CD14-positive monocyte (primary cell): ENCODE measurements at regions not wholly inside any gene's neighbourhood (a gene's known extent, or its start where the extent isn't known, plus 50 kb on each side); places are given as distances from the start of the nearest gene placed in this dataset.

Source experiments
- DNase-seq, 3 donors: peaks; one replicate each; pipeline ENCODE4 v3.0.0-alpha.2; 2011 to 2022
- H2AFZ ChIP-seq: 2 replicates; pipeline ENCODE4 v1.6.0; 2012; ENCODE audit warnings: mild to moderate bottlenecking, low read depth, low read length, inconsistent platforms; ENCODE audit not compliant: insufficient read depth, poor library complexity, severe bottlenecking
- H3K27ac ChIP-seq, 2 donors: 1 replicate in 1 of 2; 2 replicates in 1 of 2; pipeline ENCODE4 v1.5.1; 2012 to 2013; ENCODE audit warnings: low read length in 2 of 2, control low read depth in 1 of 2, inconsistent platforms in 1 of 2, low read depth in 1 of 2, mild to moderate bottlenecking in 1 of 2
- H3K27me3 ChIP-seq, 2 donors: one replicate each; pipeline versions ENCODE4 v1.6.0 to v1.6.1; 2011 to 2013; ENCODE audit warnings: low read length in 2 of 2; ENCODE audit not compliant: control insufficient read depth in 2 of 2, insufficient read depth in 2 of 2
- H3K36me3 ChIP-seq, 2 donors: replicated peaks in 1 of 2; 1 replicate in 1 of 2; 2 replicates in 1 of 2; pipeline versions ENCODE4 v1.5.1 to v1.6.1; 2012 to 2013; ENCODE audit warnings: low read length in 2 of 2, control low read depth in 1 of 2, inconsistent platforms in 1 of 2, mild to moderate bottlenecking in 1 of 2; ENCODE audit not compliant: insufficient read depth in 2 of 2, control insufficient read depth in 1 of 2
- H3K4me1 ChIP-seq, 2 donors: 1 replicate in 1 of 2; 2 replicates in 1 of 2; pipeline versions ENCODE4 v1.5.1 to v1.6.1; 2012 to 2013; ENCODE audit warnings: low read length in 2 of 2, control low read depth in 1 of 2, inconsistent platforms in 1 of 2, mild to moderate bottlenecking in 1 of 2, moderate library complexity in 1 of 2; ENCODE audit not compliant: insufficient read depth in 2 of 2, control insufficient read depth in 1 of 2
- H3K4me2 ChIP-seq: replicated peaks from 2 replicates; pipeline ENCODE3; 2012; ENCODE audit warnings: low read length, moderate library complexity, mild to moderate bottlenecking; ENCODE audit not compliant: poor library complexity, severe bottlenecking; ENCODE audit errors: extremely low read depth
- H3K4me3 ChIP-seq, 3 experiments: fragments of 200-600 bp in 1 of 3; sonication (generic) in 1 of 3; replicated peaks in 1 of 3; 1 replicate in 2 of 3; 2 replicates in 1 of 3; pipeline ENCODE4 v1.5.1; 2011 to 2013; ENCODE audit warnings: low read length in 3 of 3, mild to moderate bottlenecking in 3 of 3, control low read depth in 2 of 3, low read depth in 2 of 3, inconsistent platforms in 1 of 3, moderate library complexity in 1 of 3
- H3K79me2 ChIP-seq: 2 replicates; pipeline ENCODE4 v1.6.0; 2012; ENCODE audit warnings: mild to moderate bottlenecking, control low read depth, inconsistent platforms, low read length, moderate library complexity; ENCODE audit not compliant: insufficient read depth
- H3K9ac ChIP-seq: 2 replicates; pipeline ENCODE4 v1.6.0; 2017; ENCODE audit warnings: low read length, mild to moderate bottlenecking; ENCODE audit not compliant: insufficient read depth, poor library complexity, severe bottlenecking
- H3K9me3 ChIP-seq, 2 donors: replicated peaks in 1 of 2; 1 replicate in 1 of 2; 2 replicates in 1 of 2; pipeline versions ENCODE4 v1.5.1 to v1.6.1; 2012 to 2013; ENCODE audit warnings: low read length in 2 of 2, control low read depth in 1 of 2; ENCODE audit not compliant: control insufficient read depth in 1 of 2, insufficient read depth in 1 of 2
- H4K20me1 ChIP-seq: 2 replicates; pipeline ENCODE4 v1.6.0; 2012; ENCODE audit warnings: mild to moderate bottlenecking, low read length, control low read depth, moderate library complexity; ENCODE audit not compliant: insufficient read depth
- H3K27ac Mint-ChIP-seq, 7 donors: one replicate each; pipeline ENCODE4 v1.8.0; 2020; ENCODE audit warnings: mild to moderate bottlenecking in 7 of 7, mixed read lengths in 7 of 7, moderate library complexity in 6 of 7, inconsistent platforms in 2 of 7
- H3K27me3 Mint-ChIP-seq, 3 donors: one replicate each; pipeline ENCODE4 v1.8.0; 2021 to 2022; ENCODE audit warnings: low read depth in 3 of 3, mild to moderate bottlenecking in 3 of 3, mixed read lengths in 3 of 3, moderate library complexity in 3 of 3, inconsistent platforms in 1 of 3
- H3K36me3 Mint-ChIP-seq, 2 donors: one replicate each; pipeline ENCODE4 v1.8.0; 2020; ENCODE audit warnings: mixed read lengths in 2 of 2, inconsistent platforms in 1 of 2, mild to moderate bottlenecking in 1 of 2
- H3K4me1 Mint-ChIP-seq: one replicate; pipeline ENCODE4 v1.8.0; 2020; ENCODE audit warnings: mild to moderate bottlenecking, mixed read lengths
- H3K4me3 Mint-ChIP-seq, 2 donors: one replicate each; pipeline ENCODE4 v1.8.0; 2020; ENCODE audit warnings: mild to moderate bottlenecking in 2 of 2, mixed read lengths in 2 of 2, moderate library complexity in 1 of 2
- H3K9me3 Mint-ChIP-seq, 7 donors: one replicate each; pipeline ENCODE4 v1.8.0; 2020 to 2022; ENCODE audit warnings: mixed read lengths in 7 of 7, mild to moderate bottlenecking in 6 of 7, moderate library complexity in 6 of 7, inconsistent platforms in 2 of 7
- WGBS: methylation state at CpG from one replicate; pipeline ENCODE4 v1.1.5; 2013; ENCODE audit warnings: missing lambda C conversion rate; ENCODE audit not compliant: insufficient coverage; 5-methylcytosine and 5-hydroxymethylcytosine counted together
- intact Hi-C, 2 donors: fragments of 100-400 bp; cut with micrococcal nuclease; formaldehyde crosslinking; loops; one replicate each; pipeline versions ENCODE4 v1.15.0 to v1.15.1; 2023
- TF ChIP-seq, protein P1 (sequence below): fragments of 200-600 bp; IDR thresholded peaks from one replicate; pipeline ENCODE4 v1.8.0; 2022; ENCODE audit warnings: antibody characterized with exemption, mild to moderate bottlenecking

DNA sequence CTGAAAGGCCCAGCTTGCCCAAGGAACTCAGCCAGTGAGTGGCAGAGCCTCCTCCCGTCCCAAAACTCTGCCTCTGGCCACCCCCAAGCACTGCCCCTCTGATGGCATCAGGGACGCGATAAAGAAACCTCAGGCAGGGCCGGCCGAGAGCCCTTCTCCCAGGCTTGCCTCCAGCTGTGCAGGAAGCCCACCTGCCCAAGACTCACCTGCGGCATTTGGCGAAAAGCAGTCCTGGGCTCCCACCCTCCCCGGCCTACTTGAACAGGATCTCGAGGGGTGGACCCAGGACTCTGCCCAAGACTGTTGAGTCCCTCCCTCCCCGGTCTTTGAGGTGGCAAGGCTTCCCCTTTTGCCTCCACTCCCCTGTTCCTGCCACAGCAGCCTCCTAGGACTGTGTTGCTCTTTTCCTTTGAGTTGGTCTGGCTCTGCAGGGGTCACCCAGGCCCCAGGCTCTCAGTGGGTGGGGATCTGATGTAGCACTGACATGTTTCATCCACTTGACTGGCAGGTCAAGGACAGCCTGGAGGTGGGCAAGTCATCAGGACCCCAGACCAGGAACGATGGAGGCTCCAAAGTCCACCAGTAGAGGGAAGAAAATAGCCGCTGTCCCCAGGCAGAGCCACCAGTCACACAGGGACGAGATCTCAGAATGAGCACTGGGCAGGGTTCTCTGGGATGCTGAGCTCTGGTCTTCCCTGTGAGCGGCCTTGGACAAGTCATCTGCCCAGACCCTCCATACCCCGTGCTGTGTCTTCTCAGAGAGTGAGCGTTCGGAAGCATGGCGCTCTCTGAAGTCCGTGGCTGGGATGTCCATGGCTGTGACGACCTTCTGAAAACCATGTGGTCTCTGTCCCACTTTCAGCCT is 111.0 kb upstream of the TNRC6C start:
- H3K27ac ChIP-seq = no peak overlapping the region
- Mint-ChIP-seq H3K27me3 (peaks cover 30 to 36% (median 32%) of the 10 kb centered on the region in 3 donors), H3K9me3 (peaks cover 0 to 3% (median 0%) of the 10 kb centered on the region in 7 donors), H3K4me1 (peaks cover 26% of the 10 kb centered on the region), H3K27ac (peak overlapping the region in 1 of 7 donors; percentile 7), H3K36me3 (no peaks in the 10 kb centered on the region), H3K4me3 (no peak overlapping the region)
- no peak overlapping the region for H3K4me3 ChIP-seq
- peaks cover 5 to 11% of the 10 kb centered on the region in 2 donors for H3K4me1 ChIP-seq
- DNase-seq = peak in 1 of 3 donors; percentile 18
- H3K9me3 ChIP-seq = no peaks in the 10 kb centered on the region
- WGBS = 61% methylated on average over 17 of the region's 20 CpGs
- TF ChIP-seq, protein P1, sequence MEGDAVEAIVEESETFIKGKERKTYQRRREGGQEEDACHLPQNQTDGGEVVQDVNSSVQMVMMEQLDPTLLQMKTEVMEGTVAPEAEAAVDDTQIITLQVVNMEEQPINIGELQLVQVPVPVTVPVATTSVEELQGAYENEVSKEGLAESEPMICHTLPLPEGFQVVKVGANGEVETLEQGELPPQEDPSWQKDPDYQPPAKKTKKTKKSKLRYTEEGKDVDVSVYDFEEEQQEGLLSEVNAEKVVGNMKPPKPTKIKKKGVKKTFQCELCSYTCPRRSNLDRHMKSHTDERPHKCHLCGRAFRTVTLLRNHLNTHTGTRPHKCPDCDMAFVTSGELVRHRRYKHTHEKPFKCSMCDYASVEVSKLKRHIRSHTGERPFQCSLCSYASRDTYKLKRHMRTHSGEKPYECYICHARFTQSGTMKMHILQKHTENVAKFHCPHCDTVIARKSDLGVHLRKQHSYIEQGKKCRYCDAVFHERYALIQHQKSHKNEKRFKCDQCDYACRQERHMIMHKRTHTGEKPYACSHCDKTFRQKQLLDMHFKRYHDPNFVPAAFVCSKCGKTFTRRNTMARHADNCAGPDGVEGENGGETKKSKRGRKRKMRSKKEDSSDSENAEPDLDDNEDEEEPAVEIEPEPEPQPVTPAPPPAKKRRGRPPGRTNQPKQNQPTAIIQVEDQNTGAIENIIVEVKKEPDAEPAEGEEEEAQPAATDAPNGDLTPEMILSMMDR = no peak
- H3K9ac ChIP-seq = no peak overlapping the region
- H3K4me2 ChIP-seq = no peak overlapping the region
- H3K36me3 ChIP-seq = no peaks in the 10 kb centered on the region
- H3K27me3 ChIP-seq = peaks cover 0 to 17% of the 10 kb centered on the region in 2 donors
- no peaks in the 10 kb centered on the region for H3K79me2 ChIP-seq
- H4K20me1 ChIP-seq = no peaks in the 10 kb centered on the region
- intact Hi-C loops = no loop called here
- H2AFZ ChIP-seq = no peak overlapping the region

DNA sequence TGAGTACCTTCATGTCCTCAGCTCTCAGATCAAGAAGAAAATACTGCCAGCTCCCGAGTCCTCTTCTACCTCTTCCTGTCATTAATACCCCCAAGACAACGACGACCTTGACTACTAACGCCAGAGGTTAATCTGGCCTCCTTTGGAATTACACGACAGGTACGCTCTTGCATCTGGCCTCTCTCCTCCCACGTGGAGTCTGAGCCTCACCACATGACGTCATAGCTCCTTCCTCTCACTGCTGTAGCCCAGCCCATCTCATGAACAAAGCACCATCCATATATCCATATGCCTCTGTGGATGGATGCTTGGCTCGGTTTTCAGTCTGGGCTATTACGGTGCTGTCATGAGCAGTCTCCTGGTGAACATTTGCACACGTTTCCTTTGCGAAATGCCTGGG is 110.2 kb upstream of the TNRC6C start:
- Histone ChIP-seq H2AFZ (no peak overlapping the region), H3K27ac (no peak overlapping the region), H3K36me3 (no peaks in the 10 kb centered on the region), H3K4me3 (no peak overlapping the region), H3K27me3 (peaks cover 0 to 17% of the 10 kb centered on the region in 2 donors), H4K20me1 (no peaks in the 10 kb centered on the region), H3K79me2 (no peaks in the 10 kb centered on the region), H3K4me2 (no peak overlapping the region), H3K9me3 (no peaks in the 10 kb centered on the region), H3K4me1 (peaks cover 0 to 3% of the 10 kb centered on the region in 2 donors), H3K9ac (no peak overlapping the region)
- Mint-ChIP-seq H3K9me3 (peaks cover 0 to 3% (median 0%) of the 10 kb centered on the region in 7 donors), H3K4me1 (peaks cover 18% of the 10 kb centered on the region), H3K27ac (no peak overlapping the region), H3K4me3 (no peak overlapping the region), H3K36me3 (no peaks in the 10 kb centered on the region), H3K27me3 (peaks cover 26 to 32% (median 31%) of the 10 kb centered on the region in 3 donors)
- intact Hi-C loops = no loop called here
- 81% methylated on average over 8 of the region's 12 CpGs for WGBS
- TF ChIP-seq, protein P1 = no peak
- DNase-seq = no peak
